H9 (cell line): ENCODE measurements at regions not wholly inside any gene's neighbourhood (a gene's known extent, or its start where the extent isn't known, plus 50 kb on each side); places are given as distances from the start of the nearest gene placed in this dataset.

Experiments
- DNase-seq: peaks from one replicate; pipeline ENCODE4 v3.0.0-alpha.2; 2017
- H2AFZ ChIP-seq: one replicate; pipeline ENCODE4 v1.6.1; 2013; ENCODE audit warnings: mild to moderate bottlenecking, low read length, control low read depth, moderate library complexity
- H2AK5ac ChIP-seq: 2 replicates; pipeline ENCODE4 v1.6.1; 2013; ENCODE audit warnings: low read length, control low read depth, mixed read lengths; ENCODE audit not compliant: insufficient read length
- H2BK120ac ChIP-seq: one replicate; pipeline ENCODE4 v1.6.1; 2013; ENCODE audit warnings: low read depth, mild to moderate bottlenecking, low read length, control low read depth, inconsistent platforms; ENCODE audit not compliant: poor library complexity, severe bottlenecking
- H2BK12ac ChIP-seq: 2 replicates; pipeline ENCODE4 v1.6.1; 2013; ENCODE audit warnings: low read length, control low read depth, mixed read lengths, low read depth; ENCODE audit not compliant: insufficient read length
- H2BK15ac ChIP-seq: 2 replicates; pipeline ENCODE4 v1.6.1; 2013; ENCODE audit warnings: low read depth, low read length, control low read depth
- H2BK20ac ChIP-seq: one replicate; pipeline ENCODE4 v1.6.1; 2013; ENCODE audit warnings: low read depth, mild to moderate bottlenecking, low read length, control low read depth, inconsistent platforms; ENCODE audit not compliant: poor library complexity, severe bottlenecking
- H2BK5ac ChIP-seq: 2 replicates; pipeline ENCODE4 v1.6.1; 2013; ENCODE audit warnings: low read length, control low read depth, mixed read lengths; ENCODE audit not compliant: insufficient read length
- H3K14ac ChIP-seq: 2 replicates; pipeline ENCODE4 v1.6.1; 2013; ENCODE audit warnings: low read length, control low read depth; ENCODE audit not compliant: insufficient read depth
- H3K18ac ChIP-seq: 2 replicates; pipeline ENCODE4 v1.6.1; 2013; ENCODE audit warnings: low read depth, mild to moderate bottlenecking, mixed read lengths, low read length, control low read depth; ENCODE audit not compliant: insufficient read length
- H3K23ac ChIP-seq: 2 replicates; pipeline ENCODE4 v1.6.1; 2013; ENCODE audit warnings: low read length, control low read depth, mixed read lengths, low read depth; ENCODE audit not compliant: insufficient read length
- H3K23me2 ChIP-seq: 2 replicates; pipeline ENCODE4 v1.6.1; 2013; ENCODE audit warnings: low read depth, mild to moderate bottlenecking, mixed read lengths, low read length, control low read depth; ENCODE audit not compliant: insufficient read length, poor library complexity, severe bottlenecking
- H3K27ac ChIP-seq: 2 replicates; pipeline ENCODE4 v1.5.1; 2013; ENCODE audit warnings: low read length, control low read depth, mixed read lengths, low read depth; ENCODE audit not compliant: insufficient read length
- H3K27me3 ChIP-seq: 2 replicates; pipeline ENCODE4 v1.6.1; 2013; ENCODE audit warnings: low read length, control low read depth, inconsistent platforms; ENCODE audit not compliant: insufficient read depth
- H3K4ac ChIP-seq: 2 replicates; pipeline ENCODE4 v1.6.1; 2013; ENCODE audit warnings: low read depth, mild to moderate bottlenecking, control low read depth, inconsistent platforms, low read length, moderate library complexity
- H3K4me1 ChIP-seq: 2 replicates; pipeline ENCODE4 v1.6.1; 2013; ENCODE audit warnings: low read length, control low read depth, inconsistent platforms; ENCODE audit not compliant: insufficient read depth
- H3K4me2 ChIP-seq: 2 replicates; pipeline ENCODE4 v1.6.1; 2013; ENCODE audit warnings: low read length, control low read depth, mixed read lengths; ENCODE audit not compliant: insufficient read length, insufficient read depth
- H3K56ac ChIP-seq: 2 replicates; pipeline ENCODE4 v1.6.1; 2013; ENCODE audit warnings: low read depth, mild to moderate bottlenecking, mixed read lengths, low read length, control low read depth; ENCODE audit not compliant: insufficient read length
- H3K79me1 ChIP-seq: 2 replicates; pipeline ENCODE4 v1.6.1; 2013; ENCODE audit warnings: low read depth, mild to moderate bottlenecking, moderate library complexity, low read length, control low read depth, inconsistent platforms; ENCODE audit not compliant: insufficient read depth, poor library complexity, severe bottlenecking
- H3K79me2 ChIP-seq: 2 replicates; pipeline ENCODE4 v1.6.1; 2013; ENCODE audit warnings: low read length, control low read depth, inconsistent platforms; ENCODE audit not compliant: insufficient read depth
- H3K9ac ChIP-seq: 2 replicates; pipeline ENCODE4 v1.6.1; 2013; ENCODE audit warnings: low read length, control low read depth, mixed read lengths; ENCODE audit not compliant: insufficient read length; ENCODE audit errors: extremely low read depth
- H3K9me3 ChIP-seq: one replicate; pipeline ENCODE4 v1.6.1; 2013; ENCODE audit warnings: low read depth, low read length, inconsistent platforms; ENCODE audit not compliant: control insufficient read depth
- H3T11ph ChIP-seq: one replicate; pipeline ENCODE4 v1.6.1; 2013; ENCODE audit warnings: mild to moderate bottlenecking, low read length, control low read depth, inconsistent platforms
- H4K20me1 ChIP-seq: one replicate; pipeline ENCODE4 v1.6.1; 2013; ENCODE audit not compliant: control insufficient read depth, insufficient read length, insufficient read depth
- H4K5ac ChIP-seq: 2 replicates; pipeline ENCODE4 v1.6.1; 2013; ENCODE audit warnings: low read depth, mild to moderate bottlenecking, mixed read lengths, low read length, control low read depth; ENCODE audit not compliant: insufficient read length
- H4K8ac ChIP-seq: replicated peaks from 2 replicates; pipeline ENCODE4 v1.6.1; 2013; ENCODE audit warnings: low read length, control low read depth, mixed read lengths, low read depth; ENCODE audit not compliant: insufficient read length
- H4K91ac ChIP-seq: 2 replicates; pipeline ENCODE4 v1.6.1; 2013; ENCODE audit warnings: low read depth, mild to moderate bottlenecking, moderate library complexity, mixed read lengths, low read length, control low read depth; ENCODE audit not compliant: insufficient read length
- H3K27ac Mint-ChIP-seq, 3 experiments: 2 replicates in 2 of 3; 3 replicates in 1 of 3; pipeline ENCODE4 v1.8.0; 2020 to 2021; ENCODE audit warnings: mixed read lengths in 3 of 3, mild to moderate bottlenecking in 1 of 3, moderate library complexity in 1 of 3
- H3K27me3 Mint-ChIP-seq: 2 replicates; pipeline ENCODE4 v1.8.0; 2021; ENCODE audit warnings: low read depth, mild to moderate bottlenecking, moderate library complexity, mixed read lengths
- H3K36me3 Mint-ChIP-seq, 3 experiments: 2 replicates in 2 of 3; 3 replicates in 1 of 3; pipeline ENCODE4 v1.8.0; 2020 to 2021; ENCODE audit warnings: low read depth in 3 of 3, mixed read lengths in 3 of 3; ENCODE audit not compliant: insufficient read depth in 1 of 3
- H3K4me1 Mint-ChIP-seq, 2 experiments: 2 replicates each; pipeline ENCODE4 v1.8.0; 2020; ENCODE audit warnings: mixed read lengths in 2 of 2
- H3K4me3 Mint-ChIP-seq, 2 experiments: 2 replicates in 1 of 2; 3 replicates in 1 of 2; pipeline ENCODE4 v1.8.0; 2020 to 2021; ENCODE audit warnings: mild to moderate bottlenecking in 2 of 2, mixed read lengths in 2 of 2, moderate library complexity in 1 of 2
- H3K9me3 Mint-ChIP-seq, 2 experiments: 2 replicates in 1 of 2; 3 replicates in 1 of 2; pipeline ENCODE4 v1.8.0; 2020; ENCODE audit warnings: mild to moderate bottlenecking in 2 of 2, mixed read lengths in 2 of 2, moderate library complexity in 1 of 2
- WGBS: extraction: QIAGEN DNeasy Blood & Tissue Kit; methylation state at CpG from one replicate; pipeline ENCODE4 v1.1.7; 2013; ENCODE audit warnings: missing lambda C conversion rate, low lambda C conversion rate, mixed read lengths; ENCODE audit not compliant: insufficient read length; ENCODE audit errors: extremely low coverage; 5-methylcytosine and 5-hydroxymethylcytosine counted together
- TF ChIP-seq, protein P1 (sequence below): fragments of 200-600 bp; sonication (generic); conservative IDR thresholded peaks from 3 replicates; pipeline ENCODE4 v1.8.0; 2021; ENCODE audit warnings: antibody characterized with exemption, mild to moderate bottlenecking

DNA sequence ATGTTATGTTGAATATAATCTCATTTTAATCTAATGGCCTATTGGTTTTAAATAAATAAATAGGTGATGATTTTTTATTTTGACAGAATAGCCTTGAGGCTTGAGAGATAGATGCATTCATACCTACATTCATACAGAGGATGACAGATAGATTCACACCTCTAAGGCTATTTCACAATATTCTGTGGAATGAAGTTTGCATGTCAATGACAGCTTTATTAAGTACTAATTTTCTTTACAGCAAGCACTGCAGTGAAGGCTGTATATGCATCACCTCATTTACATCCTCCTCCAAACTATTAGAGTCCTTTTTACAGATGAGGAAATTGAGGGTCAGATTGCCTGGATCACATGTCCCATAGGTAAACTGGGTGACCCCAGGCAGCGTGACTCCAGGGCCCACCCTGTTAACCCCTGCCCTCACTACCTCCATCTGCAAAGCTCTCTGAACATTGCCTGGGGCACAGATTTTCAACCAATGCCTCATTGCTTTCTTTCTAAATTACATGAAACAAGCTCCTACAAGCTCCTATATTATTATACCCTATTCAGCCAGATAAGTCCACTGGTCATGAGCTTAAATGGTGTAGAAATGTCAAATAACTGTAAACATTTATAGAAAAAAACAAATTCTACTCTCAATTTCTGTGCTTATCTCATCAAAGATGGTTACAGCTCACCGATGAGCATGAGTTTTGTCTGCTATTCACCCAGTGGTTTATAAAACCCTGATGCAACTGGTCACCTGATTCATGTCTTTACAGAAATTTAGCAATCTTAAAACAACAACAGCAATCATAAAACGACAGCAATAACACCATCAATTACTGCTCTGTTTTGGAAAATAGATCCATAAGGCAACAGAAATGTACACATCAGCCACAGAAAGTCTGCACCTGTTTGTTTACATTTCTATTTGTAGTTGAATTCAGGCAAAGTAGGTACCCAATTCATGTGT is 338.0 kb downstream of the NSG2 start:
- Histone ChIP-seq H4K8ac (no peak overlapping the region), H2BK120ac (no peak overlapping the region), H3K79me2 (no peaks in the 10 kb centered on the region), H3K79me1 (no peaks in the 10 kb centered on the region), H3K27ac (no peak overlapping the region), H3K4ac (no peak overlapping the region), H3K9me3 (no peaks in the 10 kb centered on the region), H3T11ph (no peak overlapping the region), H4K20me1 (no peaks in the 10 kb centered on the region), H3K4me1 (no peaks in the 10 kb centered on the region), H3K9ac (no peak overlapping the region), H2BK15ac (no peak overlapping the region), H3K27me3 (no peaks in the 10 kb centered on the region), H3K23ac (no peak overlapping the region), H2BK5ac (no peak overlapping the region), H3K56ac (no peak overlapping the region), H2AK5ac (no peak overlapping the region), H3K18ac (no peak overlapping the region), H3K4me2 (no peak overlapping the region), H3K14ac (no peak overlapping the region), H2BK20ac (no peak overlapping the region), H2AFZ (no peak overlapping the region), H3K23me2 (no peaks in the 10 kb centered on the region), H2BK12ac (no peak overlapping the region), H4K91ac (no peak overlapping the region), H4K5ac (no peak overlapping the region)
- no peaks in the 10 kb centered on the region for H3K36me3 Mint-ChIP-seq
- no CpG with 5 or more reads among the region's 3 CpGs for WGBS
- H3K9me3 Mint-ChIP-seq, result no peaks in the 10 kb centered on the region
- peaks cover 5 to 7% of the 10 kb centered on the region in 2 experiments for H3K4me1 Mint-ChIP-seq
- TF ChIP-seq, protein P1, sequence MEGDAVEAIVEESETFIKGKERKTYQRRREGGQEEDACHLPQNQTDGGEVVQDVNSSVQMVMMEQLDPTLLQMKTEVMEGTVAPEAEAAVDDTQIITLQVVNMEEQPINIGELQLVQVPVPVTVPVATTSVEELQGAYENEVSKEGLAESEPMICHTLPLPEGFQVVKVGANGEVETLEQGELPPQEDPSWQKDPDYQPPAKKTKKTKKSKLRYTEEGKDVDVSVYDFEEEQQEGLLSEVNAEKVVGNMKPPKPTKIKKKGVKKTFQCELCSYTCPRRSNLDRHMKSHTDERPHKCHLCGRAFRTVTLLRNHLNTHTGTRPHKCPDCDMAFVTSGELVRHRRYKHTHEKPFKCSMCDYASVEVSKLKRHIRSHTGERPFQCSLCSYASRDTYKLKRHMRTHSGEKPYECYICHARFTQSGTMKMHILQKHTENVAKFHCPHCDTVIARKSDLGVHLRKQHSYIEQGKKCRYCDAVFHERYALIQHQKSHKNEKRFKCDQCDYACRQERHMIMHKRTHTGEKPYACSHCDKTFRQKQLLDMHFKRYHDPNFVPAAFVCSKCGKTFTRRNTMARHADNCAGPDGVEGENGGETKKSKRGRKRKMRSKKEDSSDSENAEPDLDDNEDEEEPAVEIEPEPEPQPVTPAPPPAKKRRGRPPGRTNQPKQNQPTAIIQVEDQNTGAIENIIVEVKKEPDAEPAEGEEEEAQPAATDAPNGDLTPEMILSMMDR, result no peak
- H3K27ac Mint-ChIP-seq, result no peak overlapping the region
- no peak overlapping the region for H3K4me3 Mint-ChIP-seq
- DNase-seq, result no peak
- H3K27me3 Mint-ChIP-seq, result peaks cover 2% of the 10 kb centered on the region; the same call in 1 of the 2 replicates
